SK-N-SH (cell line): ENCODE measurements at regions not wholly inside any gene's neighbourhood (a gene's known extent, or its start where the extent isn't known, plus 50 kb on each side); places are given as distances from the start of the nearest gene placed in this dataset.

Experiments used
- CTCF ChIP-seq: fragments of 200-600 bp; sonication (generic); IDR thresholded peaks from 2 replicates; pipeline ENCODE4 v1.6.1; 2017; ENCODE audit warnings: antibody characterized with exemption, mild to moderate bottlenecking, moderate library complexity
- EP300 ChIP-seq, 2 experiments: IDR thresholded peaks; 2 replicates each; pipeline versions ENCODE4 v1.4.0 to v1.6.1; 2012; ENCODE audit warnings: borderline replicate concordance in 1 of 2, low read depth in 1 of 2, low read length in 1 of 2
- JUND ChIP-seq: IDR thresholded peaks from 2 replicates; pipeline ENCODE4 v1.4.0; 2012
- MAX ChIP-seq: IDR thresholded peaks from 2 replicates; pipeline ENCODE4 v1.4.0; 2012; ENCODE audit warnings: low read depth
- MXI1 ChIP-seq: IDR thresholded peaks from 2 replicates; pipeline ENCODE4 v1.6.1; 2012; ENCODE audit warnings: mild to moderate bottlenecking, low read depth, low read length, improper control_type of control experiment
- NFIC ChIP-seq: IDR thresholded peaks from 2 replicates; pipeline ENCODE4 v1.4.0; 2012; ENCODE audit warnings: borderline replicate concordance
- NRF1 ChIP-seq: IDR thresholded peaks from 2 replicates; pipeline ENCODE4 v1.6.1; 2012; ENCODE audit warnings: low read depth, mild to moderate bottlenecking, low read length
- POLR2AphosphoS5 ChIP-seq: IDR thresholded peaks from 2 replicates; pipeline ENCODE4 v1.6.1; 2012; ENCODE audit warnings: low read depth, low read length
- RAD21 ChIP-seq: IDR thresholded peaks from 2 replicates; pipeline ENCODE4 v1.6.1; 2012; ENCODE audit warnings: mild to moderate bottlenecking, low read length
- SIN3A ChIP-seq: IDR thresholded peaks from 2 replicates; pipeline ENCODE4 v1.6.1; 2012; ENCODE audit warnings: low read depth, mild to moderate bottlenecking, low read length, moderate library complexity, borderline replicate concordance
- SMC3 ChIP-seq: IDR thresholded peaks from 2 replicates; pipeline ENCODE4 v1.6.1; 2012; ENCODE audit warnings: low read depth, low read length, improper control_type of control experiment
- TCF12 ChIP-seq: IDR thresholded peaks from 2 replicates; pipeline ENCODE4 v1.4.0; 2012

- TF ChIP-seq CTCF (no peak), MAX (no peak), RAD21 (no peak), EP300 (IDR thresholded peaks at IDR 0.05; ENCODE audit: borderline replicate concordance in 1 of 2, low read depth in 1 of 2, low read length in 1 of 2) (no peak), POLR2AphosphoS5 (no peak), TCF12 (no peak), JUND (no peak), MXI1 (no peak), NRF1 (no peak), SMC3 (no peak), NFIC (no peak), SIN3A (no peak)
These were observed 450.0 kb downstream of the KLF5 start for GRCh38 chr13:73508841-73509240.
